Muscle of leg (tissue), 3 donors: ENCODE measurements at regions not wholly inside any gene's neighbourhood (a gene's known extent, or its start where the extent isn't known, plus 50 kb on each side); places are given as distances from the start of the nearest gene placed in this dataset.

Experiments
- DNase-seq: peaks from one replicate; pipeline ENCODE4 v3.0.0; 2013
- H3K27ac ChIP-seq: one replicate; pipeline ENCODE4 v1.5.1; 2013; ENCODE audit warnings: mild to moderate bottlenecking, low read length, control low read depth
- H3K27me3 ChIP-seq: one replicate; pipeline ENCODE4 v1.6.1; 2013; ENCODE audit warnings: low read length; ENCODE audit not compliant: control insufficient read depth, insufficient read depth
- H3K36me3 ChIP-seq: one replicate; pipeline ENCODE4 v1.6.1; 2013; ENCODE audit warnings: low read length; ENCODE audit not compliant: control insufficient read depth, insufficient read depth
- H3K4me1 ChIP-seq: one replicate; pipeline ENCODE4 v1.6.1; 2013; ENCODE audit warnings: low read length; ENCODE audit not compliant: control insufficient read depth, insufficient read depth
- H3K4me3 ChIP-seq: one replicate; pipeline ENCODE4 v1.5.1; 2013; ENCODE audit warnings: low read length, control low read depth
- H3K9me3 ChIP-seq: replicated peaks from 2 replicates; pipeline ENCODE4 v1.6.1; 2013; ENCODE audit warnings: low read depth, low read length; ENCODE audit not compliant: control insufficient read depth
- WGBS: methylation state at CpG from one replicate; pipeline ENCODE4 v1.1.5; 2013; ENCODE audit warnings: missing lambda C conversion rate; ENCODE audit not compliant: insufficient coverage; 5-methylcytosine and 5-hydroxymethylcytosine counted together

GRCh38 chr13:89786531-89786930 lies 1561.0 kb upstream of the MIR17HG start:
- no peaks in the 10 kb centered on the region for H3K4me1 ChIP-seq
- H3K27ac ChIP-seq = no peak overlapping the region
- H3K4me3 ChIP-seq = no peak overlapping the region
- peak; percentile 58 for DNase-seq
- H3K27me3 ChIP-seq = no peaks in the 10 kb centered on the region
- WGBS = no CpG with 5 or more reads among the region's 1 CpG
- H3K9me3 ChIP-seq = no peaks in the 10 kb centered on the region
- H3K36me3 ChIP-seq = no peaks in the 10 kb centered on the region

GRCh38 chr13:89790696-89791095 lies 1556.8 kb upstream of the MIR17HG start:
- Histone ChIP-seq H3K4me1 (no peaks in the 10 kb centered on the region), H3K9me3 (no peaks in the 10 kb centered on the region), H3K27ac (peak overlapping the region; percentile 65), H3K4me3 (no peak overlapping the region), H3K36me3 (no peaks in the 10 kb centered on the region), H3K27me3 (no peaks in the 10 kb centered on the region)
- DNase-seq = peak; percentile 86

- H3K4me1 ChIP-seq = no peaks in the 10 kb centered on the region
- H3K36me3 ChIP-seq = no peaks in the 10 kb centered on the region
- H3K4me3 ChIP-seq = no peak overlapping the region
- DNase-seq = peak; percentile 68
- no peaks in the 10 kb centered on the region for H3K27me3 ChIP-seq
- WGBS = no CpG with 5 or more reads among the region's 2 CpGs
- H3K27ac ChIP-seq = no peak overlapping the region
- no peaks in the 10 kb centered on the region for H3K9me3 ChIP-seq
Measured at GRCh38 chr13:89791971-89792630, 1555.4 kb upstream of the MIR17HG start.

GRCh38 chr13:89796196-89796595 lies 1551.3 kb upstream of the MIR17HG start:
- Histone ChIP-seq H3K27me3 (no peaks in the 10 kb centered on the region), H3K27ac (no peak overlapping the region), H3K36me3 (no peaks in the 10 kb centered on the region), H3K9me3 (no peaks in the 10 kb centered on the region), H3K4me3 (no peak overlapping the region), H3K4me1 (no peaks in the 10 kb centered on the region)
- DNase-seq = no peak
- no CpG with 5 or more reads among the region's 4 CpGs for WGBS

GRCh38 chr13:89803839-89804238 lies 1543.6 kb upstream of the MIR17HG start:
- DNase-seq = no peak
- H3K27ac ChIP-seq = no peak overlapping the region
- H3K27me3 ChIP-seq = no peaks in the 10 kb centered on the region
- H3K9me3 ChIP-seq = no peaks in the 10 kb centered on the region
- no peaks in the 10 kb centered on the region for H3K36me3 ChIP-seq
- no peak overlapping the region for H3K4me3 ChIP-seq
- no peaks in the 10 kb centered on the region for H3K4me1 ChIP-seq

GRCh38 chr13:89806594-89806993 lies 1540.9 kb upstream of the MIR17HG start:
- H3K36me3 ChIP-seq = no peaks in the 10 kb centered on the region
- no peaks in the 10 kb centered on the region for H3K27me3 ChIP-seq
- no peak for DNase-seq
- H3K27ac ChIP-seq = no peak overlapping the region
- no peaks in the 10 kb centered on the region for H3K9me3 ChIP-seq
- no peaks in the 10 kb centered on the region for H3K4me1 ChIP-seq
- no peak overlapping the region for H3K4me3 ChIP-seq
- WGBS = no CpG with 5 or more reads among the region's 4 CpGs

- H3K9me3 ChIP-seq = no peaks in the 10 kb centered on the region
- DNase-seq = no peak
- H3K27ac ChIP-seq = no peak overlapping the region
- H3K36me3 ChIP-seq = no peaks in the 10 kb centered on the region
- no peaks in the 10 kb centered on the region for H3K27me3 ChIP-seq
- no CpG with 5 or more reads among the region's 2 CpGs for WGBS
- no peak overlapping the region for H3K4me3 ChIP-seq
- no peaks in the 10 kb centered on the region for H3K4me1 ChIP-seq
Measured at GRCh38 chr13:89812856-89813255, 1534.6 kb upstream of the MIR17HG start.

GRCh38 chr13:89816404-89816803 lies 1531.1 kb upstream of the MIR17HG start:
- Histone ChIP-seq H3K4me1 (no peaks in the 10 kb centered on the region), H3K9me3 (no peaks in the 10 kb centered on the region), H3K4me3 (no peak overlapping the region), H3K27me3 (no peaks in the 10 kb centered on the region), H3K27ac (no peak overlapping the region), H3K36me3 (no peaks in the 10 kb centered on the region)
- DNase-seq = no peak

- Histone ChIP-seq H3K9me3 (no peaks in the 10 kb centered on the region), H3K4me3 (no peak overlapping the region), H3K36me3 (no peaks in the 10 kb centered on the region), H3K4me1 (no peaks in the 10 kb centered on the region), H3K27ac (no peak overlapping the region), H3K27me3 (no peaks in the 10 kb centered on the region)
- DNase-seq = no peak
- no CpG with 5 or more reads among the region's 4 CpGs for WGBS
Measured at GRCh38 chr13:89822467-89822866, 1525.0 kb upstream of the MIR17HG start.

GRCh38 chr13:89827552-89827951 lies 1519.9 kb upstream of the MIR17HG start:
- H3K4me1 ChIP-seq = no peaks in the 10 kb centered on the region
- H3K4me3 ChIP-seq = no peak overlapping the region
- DNase-seq = peak; percentile 17
- no peak overlapping the region for H3K27ac ChIP-seq
- 64% methylated on average over 4 of the region's 4 CpGs for WGBS
- H3K36me3 ChIP-seq = no peaks in the 10 kb centered on the region
- no peaks in the 10 kb centered on the region for H3K27me3 ChIP-seq
- H3K9me3 ChIP-seq = no peaks in the 10 kb centered on the region

- Histone ChIP-seq H3K27ac (no peak overlapping the region), H3K27me3 (no peaks in the 10 kb centered on the region), H3K9me3 (no peaks in the 10 kb centered on the region), H3K36me3 (no peaks in the 10 kb centered on the region), H3K4me1 (no peaks in the 10 kb centered on the region), H3K4me3 (no peak overlapping the region)
- WGBS = no CpG with 5 or more reads among the region's 3 CpGs
- no peak for DNase-seq
Measured at GRCh38 chr13:89828506-89828905, 1519.0 kb upstream of the MIR17HG start.
